Ovary (tissue), 3 donors: ENCODE measurements at regions not wholly inside any gene's neighbourhood (a gene's known extent, or its start where the extent isn't known, plus 50 kb on each side); places are given as distances from the start of the nearest gene placed in this dataset.

Source experiments
- CTCF ChIP-seq, 3 donors: fragments of 450-650 bp in 2 of 3; fragments of 200-600 bp in 1 of 3; IDR thresholded peaks; one replicate each; pipeline versions ENCODE4 v1.5.1 to v1.8.0; 2016 to 2022; ENCODE audit warnings: antibody characterized with exemption in 3 of 3, mild to moderate bottlenecking in 1 of 3
- POLR2A ChIP-seq: fragments of 450-650 bp; IDR thresholded peaks from one replicate; pipeline ENCODE4 v1.6.1; 2017; ENCODE audit warnings: antibody characterized with exemption, mild to moderate bottlenecking, moderate library complexity
- donor health status: DM: no; HTN: no; CAD: no.

- TF ChIP-seq CTCF (IDR thresholded peaks at IDR 0.05): no peak
- TF ChIP-seq POLR2A: no peak
These were observed 194.6 kb upstream of the IRS2 start for GRCh38 chr13:109981000-109981399.
